Central memory CD8-positive, alpha-beta T cell (primary cell): ENCODE measurements at regions not wholly inside any gene's neighbourhood (a gene's known extent, or its start where the extent isn't known, plus 50 kb on each side); places are given as distances from the start of the nearest gene placed in this dataset.

Source experiments
- ATAC-seq: fragments of 150-1000 bp; cut with Tn5 transposase; replicated peaks from 2 replicates; pipeline ENCODE4 v1.10.0; 2022; ENCODE audit warnings: mild to moderate bottlenecking, moderate FRiP score, moderate number of reproducible peaks; ENCODE audit not compliant: poor library complexity, severe bottlenecking; ENCODE audit errors: extremely low read depth
- DNase-seq, 2 donors: peaks; one replicate each; pipeline ENCODE4 v3.0.0; 2021; ENCODE audit warnings: low spot score in 2 of 2
- H3K27ac Mint-ChIP-seq: one replicate; pipeline ENCODE4 v1.8.0; 2022; ENCODE audit warnings: low read depth, mild to moderate bottlenecking, moderate library complexity, mixed read lengths
- H3K27me3 Mint-ChIP-seq: one replicate; pipeline ENCODE4 v1.8.0; 2022; ENCODE audit warnings: mixed read lengths
- H3K36me3 Mint-ChIP-seq: one replicate; pipeline ENCODE4 v1.8.0; 2022; ENCODE audit warnings: mild to moderate bottlenecking, moderate library complexity, mixed read lengths; ENCODE audit not compliant: insufficient read depth
- H3K4me1 Mint-ChIP-seq: one replicate; pipeline ENCODE4 v1.8.0; 2022; ENCODE audit warnings: mixed read lengths
- H3K4me3 Mint-ChIP-seq: one replicate; pipeline ENCODE4 v1.8.0; 2022; ENCODE audit warnings: mild to moderate bottlenecking, moderate library complexity, mixed read lengths
- H3K9me3 Mint-ChIP-seq: one replicate; pipeline ENCODE4 v1.8.0; 2022; ENCODE audit warnings: mixed read lengths

DNA sequence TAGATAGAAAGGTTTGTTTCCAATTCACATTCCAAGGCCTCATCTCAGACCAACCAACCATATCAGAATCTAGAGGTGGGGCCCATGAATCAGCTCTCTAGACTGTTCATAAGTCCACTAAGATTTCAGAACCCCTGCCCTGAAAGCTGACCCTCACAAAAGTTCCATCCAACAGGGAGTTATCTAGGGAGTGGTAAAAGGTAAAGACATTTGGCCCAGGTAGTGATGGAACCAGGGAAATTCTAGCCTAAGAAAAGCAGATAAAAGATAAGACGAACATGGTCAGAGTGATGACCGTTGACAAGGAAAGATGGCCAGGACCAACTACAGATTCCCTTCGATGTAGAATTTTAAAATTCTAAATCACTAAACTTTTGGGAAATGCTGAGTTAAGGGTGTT lies 198.0 kb upstream of the NEBL start:
- H3K27me3 Mint-ChIP-seq, result peaks cover 3% of the 10 kb centered on the region
- ATAC-seq (no peak), DNase-seq (no peak)
- H3K4me3 Mint-ChIP-seq, result no peak overlapping the region
- H3K27ac Mint-ChIP-seq, result no peak overlapping the region
- H3K9me3 Mint-ChIP-seq, result peaks cover 6% of the 10 kb centered on the region
- H3K36me3 Mint-ChIP-seq, result peaks cover 3% of the 10 kb centered on the region
- H3K4me1 Mint-ChIP-seq, result no peaks in the 10 kb centered on the region

DNA sequence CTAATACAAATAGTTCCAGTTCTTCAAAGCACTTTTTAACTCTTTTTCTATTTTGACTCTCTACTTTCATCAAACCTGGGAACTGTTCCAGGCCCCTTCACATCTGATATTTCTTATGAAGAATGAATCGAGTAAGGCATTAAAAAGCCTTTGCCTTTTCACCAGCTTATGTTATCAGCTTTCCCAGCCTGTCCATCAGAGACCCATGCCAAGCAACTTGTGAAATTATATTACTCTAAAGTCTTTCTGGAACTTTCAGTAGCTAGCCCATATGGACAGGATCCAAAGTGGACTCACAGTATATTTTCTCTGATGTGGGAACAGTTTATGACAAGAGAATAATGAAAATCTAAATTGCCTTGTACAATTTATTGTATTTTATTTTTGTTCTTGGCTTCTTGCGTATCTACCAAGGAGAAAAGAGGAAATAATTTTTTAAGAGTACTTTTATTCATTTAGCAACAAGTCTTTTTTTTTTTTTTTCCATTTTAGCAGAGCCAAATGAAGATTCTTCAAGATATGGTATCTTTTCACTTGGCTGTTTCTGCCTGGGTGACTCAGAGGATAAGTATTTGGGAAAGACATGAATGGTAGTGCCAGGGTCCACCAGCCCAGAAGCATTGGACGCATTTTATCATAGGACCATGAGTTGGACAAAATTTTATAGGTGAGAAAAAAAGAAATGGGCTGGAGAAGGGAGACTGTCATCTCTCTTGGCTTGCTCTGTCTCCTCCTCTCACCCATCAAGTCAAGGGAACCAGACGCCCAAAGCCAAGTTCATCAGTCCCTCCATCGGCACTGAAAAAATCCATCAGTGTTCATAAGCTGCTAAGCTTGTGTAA lies 195.8 kb upstream of the NEBL start:
- peaks cover 21% of the 10 kb centered on the region for H3K27me3 Mint-ChIP-seq
- no peak overlapping the region for H3K4me3 Mint-ChIP-seq
- H3K36me3 Mint-ChIP-seq, result peaks cover 3% of the 10 kb centered on the region
- no peak for DNase-seq
- H3K27ac Mint-ChIP-seq, result no peak overlapping the region
- H3K4me1 Mint-ChIP-seq, result no peaks in the 10 kb centered on the region
- peaks cover 15% of the 10 kb centered on the region for H3K9me3 Mint-ChIP-seq
- no peak for ATAC-seq

DNA sequence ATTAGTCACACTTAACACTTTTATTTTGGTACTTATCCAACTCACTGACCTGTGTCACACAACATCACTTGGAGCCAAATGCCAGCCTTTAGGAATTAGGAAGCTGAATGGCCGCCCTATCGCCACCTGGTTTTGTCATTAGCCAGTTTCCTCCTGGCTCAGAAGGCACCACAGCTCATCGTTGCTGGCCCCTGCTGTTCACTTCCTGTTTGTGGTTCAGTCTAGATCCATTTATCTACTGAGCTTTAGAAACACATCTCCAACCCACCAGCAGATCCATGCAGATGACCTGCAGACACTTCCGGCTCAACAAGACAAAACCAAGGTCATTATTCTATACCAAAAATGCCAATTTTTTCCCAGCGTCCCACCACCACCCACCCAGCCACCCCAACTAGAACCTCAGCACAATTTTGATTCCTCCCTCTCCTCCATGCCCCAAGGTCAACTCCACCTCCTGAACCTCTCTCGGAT lies 193.5 kb upstream of the NEBL start:
- no peak overlapping the region for H3K4me3 Mint-ChIP-seq
- H3K9me3 Mint-ChIP-seq, result peaks cover 15% of the 10 kb centered on the region
- H3K27me3 Mint-ChIP-seq, result peaks cover 21% of the 10 kb centered on the region

DNA sequence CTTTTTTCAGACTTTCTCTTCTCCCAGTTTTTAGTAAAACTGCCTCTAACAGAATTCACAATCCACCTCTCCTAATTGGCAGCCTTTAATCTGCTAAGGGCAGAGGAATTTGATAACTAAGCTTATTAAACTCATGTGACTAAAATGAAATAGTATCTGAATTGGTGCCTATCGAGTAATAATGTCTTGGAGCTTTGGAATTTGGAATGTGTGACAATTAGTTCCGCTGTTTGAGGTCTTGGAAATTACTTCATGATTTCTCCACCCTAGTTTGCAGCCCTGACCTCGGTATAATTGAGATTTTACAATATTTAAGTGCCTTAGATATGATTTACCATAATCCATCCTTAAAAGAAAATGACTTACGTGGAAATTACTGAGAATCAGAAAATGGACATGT lies 190.4 kb upstream of the NEBL start:
- no peak for ATAC-seq
- no peaks in the 10 kb centered on the region for H3K4me1 Mint-ChIP-seq

More for the DNA sequence above, 193.5 kb upstream of the NEBL start:
- ATAC-seq (no peak), DNase-seq (no peak)
- H3K4me1 Mint-ChIP-seq, result no peaks in the 10 kb centered on the region
- peaks cover 1% of the 10 kb centered on the region for H3K36me3 Mint-ChIP-seq
- H3K27ac Mint-ChIP-seq, result no peak overlapping the region

DNA sequence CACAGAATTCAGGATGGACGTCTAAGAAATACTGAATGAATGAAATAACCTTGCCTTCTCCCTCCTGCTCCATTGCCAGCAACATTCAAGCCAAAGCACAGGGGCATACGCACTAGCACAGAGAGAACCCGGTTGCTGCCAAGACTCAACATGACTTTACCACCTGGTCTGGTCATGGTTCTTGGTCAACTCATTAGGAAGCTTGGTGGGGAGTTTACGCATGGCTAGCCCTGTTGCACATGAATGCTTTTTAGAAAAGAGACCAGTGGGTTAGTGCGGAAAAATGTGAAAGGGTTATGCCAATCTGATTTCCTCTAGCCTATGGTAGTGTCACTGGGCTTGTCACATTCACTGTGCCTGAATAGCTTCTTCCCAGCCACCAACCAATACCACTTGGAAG lies 187.6 kb upstream of the NEBL start:
- DNase-seq (no peak), ATAC-seq (no peak)
- Mint-ChIP-seq H3K4me1 (no peaks in the 10 kb centered on the region), H3K9me3 (peaks cover 9% of the 10 kb centered on the region), H3K4me3 (no peak overlapping the region), H3K27me3 (peaks cover 14% of the 10 kb centered on the region), H3K27ac (no peak overlapping the region), H3K36me3 (no peaks in the 10 kb centered on the region)

More for the DNA sequence above, 190.4 kb upstream of the NEBL start:
- no peak overlapping the region for H3K27ac Mint-ChIP-seq
- no peaks in the 10 kb centered on the region for H3K36me3 Mint-ChIP-seq
- peaks cover 21% of the 10 kb centered on the region for H3K27me3 Mint-ChIP-seq
- no peak overlapping the region for H3K4me3 Mint-ChIP-seq
- H3K9me3 Mint-ChIP-seq, result peaks cover 15% of the 10 kb centered on the region
- DNase-seq, result no peak

DNA sequence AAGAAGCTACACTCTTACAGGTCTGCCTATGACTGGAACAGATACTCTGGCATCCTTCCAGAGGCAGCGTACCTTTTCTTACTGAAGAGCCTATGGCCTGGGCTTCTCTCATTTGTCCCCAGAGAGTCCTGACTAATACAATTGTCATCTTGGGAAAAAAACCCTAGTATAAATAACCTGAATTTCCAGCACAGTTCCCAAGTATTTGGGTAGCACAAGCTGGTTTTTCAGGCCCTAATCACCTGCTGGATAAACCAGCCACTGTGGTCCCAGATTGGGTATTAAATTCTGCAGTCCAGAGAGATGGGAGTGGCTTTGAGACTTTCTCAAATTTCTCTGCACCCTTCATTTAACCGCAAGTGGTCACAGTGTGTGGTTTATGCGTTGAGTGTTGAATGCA lies 186.8 kb upstream of the NEBL start:
- H3K4me1 Mint-ChIP-seq, result no peaks in the 10 kb centered on the region
- no peak overlapping the region for H3K4me3 Mint-ChIP-seq
- no peak overlapping the region for H3K27ac Mint-ChIP-seq
- H3K9me3 Mint-ChIP-seq, result peaks cover 3% of the 10 kb centered on the region
- no peaks in the 10 kb centered on the region for H3K36me3 Mint-ChIP-seq
- ATAC-seq (no peak), DNase-seq (no peak)
- peaks cover 6% of the 10 kb centered on the region for H3K27me3 Mint-ChIP-seq

DNA sequence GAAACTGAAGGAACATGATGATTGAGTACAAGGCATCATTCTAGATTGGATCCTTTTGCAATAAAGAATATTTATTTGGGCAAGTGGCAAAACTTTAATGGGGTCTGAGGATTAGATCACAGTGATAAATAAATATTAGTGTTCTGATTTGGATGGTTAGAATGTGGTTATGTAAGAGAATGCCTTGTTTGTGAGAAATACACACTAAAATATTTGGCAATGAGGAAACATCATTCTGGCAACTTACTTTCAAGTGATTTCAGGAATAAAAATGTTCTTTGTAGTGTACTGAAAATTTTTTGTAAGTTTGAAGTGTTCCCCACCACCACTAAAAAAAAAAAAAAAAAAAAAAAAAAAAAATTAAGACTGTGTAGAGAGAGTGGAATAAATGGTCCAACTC lies 185.1 kb upstream of the NEBL start:
- H3K4me1 Mint-ChIP-seq, result no peaks in the 10 kb centered on the region
- no peaks in the 10 kb centered on the region for H3K36me3 Mint-ChIP-seq
- H3K4me3 Mint-ChIP-seq, result no peak overlapping the region
- H3K27ac Mint-ChIP-seq, result no peak overlapping the region
- DNase-seq, result no peak
- no peaks in the 10 kb centered on the region for H3K27me3 Mint-ChIP-seq
- ATAC-seq, result no peak
- H3K9me3 Mint-ChIP-seq, result no peaks in the 10 kb centered on the region

DNA sequence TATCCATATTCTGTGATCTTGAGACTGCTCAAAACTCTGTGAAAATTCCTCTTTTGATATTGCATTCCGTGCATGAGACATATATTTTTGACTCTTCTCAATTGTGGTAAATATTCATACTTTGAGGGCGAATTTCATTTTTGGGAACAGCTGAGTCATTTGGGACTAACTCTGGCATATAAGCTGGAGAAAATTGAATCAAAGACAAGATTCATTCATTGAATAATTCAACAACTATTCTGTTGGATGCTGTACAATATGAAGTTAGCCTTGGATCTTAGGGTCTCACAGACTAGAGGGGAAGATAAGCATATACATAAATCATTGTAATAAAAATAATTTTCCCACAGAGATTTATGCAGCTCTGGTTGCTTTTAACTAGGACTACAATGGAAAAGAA lies 183.2 kb upstream of the NEBL start:
- Mint-ChIP-seq H3K9me3 (no peaks in the 10 kb centered on the region), H3K4me3 (no peak overlapping the region)
- no peak for ATAC-seq

DNA sequence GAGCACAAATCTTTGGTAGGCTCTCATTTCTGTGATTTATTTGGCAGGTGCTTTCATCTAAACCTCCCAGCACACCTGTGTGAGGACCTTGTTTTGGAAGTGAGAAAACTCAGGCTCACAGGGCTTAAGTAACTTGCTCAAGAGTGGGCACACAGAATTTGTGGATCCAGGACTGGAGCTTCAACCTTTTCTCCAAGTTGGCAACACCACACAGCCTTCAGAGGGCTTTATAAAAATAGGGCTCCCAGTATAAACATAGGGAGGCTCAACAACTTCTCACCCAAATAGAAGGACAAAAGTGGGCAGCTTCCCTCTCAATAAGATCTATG lies 182.2 kb upstream of the NEBL start:
- DNase-seq (no peak), ATAC-seq (no peak)
- no peaks in the 10 kb centered on the region for H3K27me3 Mint-ChIP-seq
- no peaks in the 10 kb centered on the region for H3K36me3 Mint-ChIP-seq
- no peak overlapping the region for H3K4me3 Mint-ChIP-seq
- H3K9me3 Mint-ChIP-seq, result no peaks in the 10 kb centered on the region
- no peak overlapping the region for H3K27ac Mint-ChIP-seq
- no peaks in the 10 kb centered on the region for H3K4me1 Mint-ChIP-seq

More for the DNA sequence above, 183.2 kb upstream of the NEBL start:
- no peaks in the 10 kb centered on the region for H3K4me1 Mint-ChIP-seq
- DNase-seq, result no peak
- no peaks in the 10 kb centered on the region for H3K27me3 Mint-ChIP-seq
- H3K27ac Mint-ChIP-seq, result no peak overlapping the region
- H3K36me3 Mint-ChIP-seq, result no peaks in the 10 kb centered on the region

DNA sequence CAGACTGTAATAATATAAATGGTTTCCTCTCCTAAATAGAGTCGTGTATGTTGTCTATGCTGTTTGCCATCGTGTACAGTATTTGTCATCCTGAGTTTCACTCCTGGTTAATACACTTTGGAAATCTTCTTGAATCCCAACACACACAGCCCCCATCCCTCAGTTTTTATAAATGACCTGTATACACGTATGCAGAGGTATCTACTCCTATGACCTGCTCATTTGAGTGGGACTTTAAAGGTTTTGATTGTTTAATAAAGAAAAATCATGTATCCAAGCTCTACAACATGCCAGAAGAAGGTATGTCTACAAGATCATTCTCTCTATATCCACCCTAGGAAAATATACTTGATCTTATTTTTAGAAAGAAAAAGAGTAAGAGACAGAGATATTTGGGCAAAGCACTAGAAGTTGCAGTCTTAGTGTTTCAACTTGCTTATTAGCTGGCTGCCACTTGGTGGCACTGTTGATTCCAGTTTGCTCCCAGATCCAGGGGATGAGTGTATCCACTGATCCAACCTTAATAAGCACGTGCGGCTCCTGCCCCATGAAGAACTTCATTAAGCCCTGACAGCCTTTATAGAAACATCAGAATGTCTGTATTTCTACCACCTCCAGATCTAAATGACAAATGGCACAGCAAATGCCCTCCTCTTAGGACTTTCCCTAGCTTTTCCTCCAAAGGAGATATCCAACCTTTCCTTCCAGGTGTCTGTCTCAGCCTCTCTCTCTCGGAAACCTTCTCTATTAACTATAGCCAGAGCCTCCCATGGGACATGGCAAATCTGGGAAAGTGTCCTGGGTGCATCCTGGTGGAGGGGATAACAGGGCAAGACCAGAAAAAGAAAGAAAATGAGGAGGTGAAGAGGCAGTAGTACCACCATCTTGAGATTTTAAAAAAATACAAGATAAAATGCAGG lies 181.6 kb upstream of the NEBL start:
- H3K27ac Mint-ChIP-seq, result no peak overlapping the region

DNA sequence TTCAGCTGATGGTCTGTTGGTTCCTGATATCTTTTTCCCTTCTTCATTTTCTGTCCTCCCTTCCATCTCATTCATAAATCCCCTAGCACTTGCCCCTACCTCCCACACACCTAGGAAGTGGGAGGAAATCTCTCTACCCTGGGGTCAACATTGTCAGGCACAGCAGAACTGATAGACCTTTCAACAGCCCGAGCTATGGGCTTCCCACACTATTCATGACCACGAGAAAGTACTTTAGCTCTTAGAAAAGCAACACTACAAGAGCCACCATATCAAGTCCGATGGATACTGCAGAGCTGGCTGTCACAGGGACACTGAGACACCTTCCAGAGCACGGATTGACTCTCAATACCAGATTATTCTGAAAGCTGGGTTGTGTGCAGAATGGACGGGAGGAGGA lies 180.6 kb upstream of the NEBL start:
- H3K27me3 Mint-ChIP-seq, result no peaks in the 10 kb centered on the region
- no peaks in the 10 kb centered on the region for H3K9me3 Mint-ChIP-seq
- H3K4me1 Mint-ChIP-seq, result no peaks in the 10 kb centered on the region
- no peak for DNase-seq
- no peak for ATAC-seq
- no peaks in the 10 kb centered on the region for H3K36me3 Mint-ChIP-seq
- no peak overlapping the region for H3K4me3 Mint-ChIP-seq
- H3K27ac Mint-ChIP-seq, result no peak overlapping the region

More for the DNA sequence above, 181.6 kb upstream of the NEBL start:
- H3K27me3 Mint-ChIP-seq, result no peaks in the 10 kb centered on the region
- H3K4me1 Mint-ChIP-seq, result no peaks in the 10 kb centered on the region
- H3K4me3 Mint-ChIP-seq, result no peak overlapping the region
- H3K36me3 Mint-ChIP-seq, result no peaks in the 10 kb centered on the region
- no peak for ATAC-seq
- H3K9me3 Mint-ChIP-seq, result no peaks in the 10 kb centered on the region
- no peak for DNase-seq

DNA sequence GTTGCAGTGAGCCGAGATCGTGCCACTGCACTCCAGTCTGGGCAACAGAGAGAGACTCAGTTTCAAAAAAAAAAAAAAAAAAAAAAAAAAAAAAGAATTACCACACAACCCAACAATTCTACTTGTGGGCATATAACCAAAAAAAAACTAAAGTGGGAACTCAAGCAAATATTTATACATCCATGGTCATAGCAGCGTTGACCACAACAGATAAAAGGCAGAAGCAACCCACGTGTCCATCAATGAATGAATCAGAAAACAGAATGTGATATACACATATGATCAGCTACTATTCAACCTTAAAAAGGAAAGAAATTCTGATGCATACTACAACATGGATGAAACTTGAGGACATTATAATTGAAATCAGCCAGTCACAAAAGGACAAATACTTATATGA lies 179.3 kb upstream of the NEBL start:
- H3K36me3 Mint-ChIP-seq, result no peaks in the 10 kb centered on the region
- ATAC-seq (no peak), DNase-seq (no peak)
- H3K4me1 Mint-ChIP-seq, result no peaks in the 10 kb centered on the region
- no peaks in the 10 kb centered on the region for H3K9me3 Mint-ChIP-seq
- no peaks in the 10 kb centered on the region for H3K27me3 Mint-ChIP-seq
- no peak overlapping the region for H3K27ac Mint-ChIP-seq
- H3K4me3 Mint-ChIP-seq, result no peak overlapping the region

DNA sequence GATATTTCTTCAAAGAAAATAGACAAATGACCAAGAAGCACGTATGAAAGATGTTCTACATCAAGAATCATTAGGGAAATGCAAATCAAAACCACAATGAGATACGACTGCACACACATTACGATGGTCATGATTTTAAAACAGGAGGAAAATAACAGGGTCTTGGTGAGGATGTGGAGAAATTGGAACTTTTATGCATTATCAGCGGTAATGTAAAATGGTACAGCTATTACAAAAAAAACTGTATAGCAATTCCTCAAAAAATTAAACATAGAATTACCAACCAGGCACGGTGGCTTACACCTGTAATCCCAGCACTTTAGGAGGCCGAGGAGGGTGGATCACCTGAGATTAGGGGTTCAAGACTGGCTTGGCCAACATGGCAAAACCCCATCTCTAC lies 178.8 kb upstream of the NEBL start:
- Mint-ChIP-seq H3K4me1 (no peaks in the 10 kb centered on the region), H3K9me3 (no peaks in the 10 kb centered on the region), H3K4me3 (no peak overlapping the region), H3K27me3 (no peaks in the 10 kb centered on the region), H3K36me3 (no peaks in the 10 kb centered on the region), H3K27ac (no peak overlapping the region)
- no peak for ATAC-seq
- DNase-seq, result no peak
